Bronchial epithelial cell (primary cell): ENCODE measurements at regions not wholly inside any gene's neighbourhood (a gene's known extent, or its start where the extent isn't known, plus 50 kb on each side); places are given as distances from the start of the nearest gene placed in this dataset.

Experiments used
- DNase-seq: peaks from one replicate; pipeline ENCODE4 v3.0.0-alpha.2; 2010; ENCODE audit warnings: low read depth
- FAIRE-seq: peaks from 2 replicates; lab custom pipeline; 2011; peaks lifted over from hg19 to GRCh38; lab: Jason Lieb, UNC
- H3K27me3 ChIP-seq: 2 replicates; pipeline ENCODE4 v1.5.1; 2011; ENCODE audit warnings: low read length; ENCODE audit not compliant: control insufficient read depth, insufficient read depth
- H3K36me3 ChIP-seq: 2 replicates; pipeline ENCODE4 v1.5.1; 2011; ENCODE audit warnings: low read length; ENCODE audit not compliant: control insufficient read depth, insufficient read depth
- H3K4me3 ChIP-seq: 2 replicates; pipeline ENCODE4 v1.5.1; 2011; ENCODE audit warnings: mild to moderate bottlenecking, low read depth, low read length, control low read depth
- CTCF ChIP-seq: IDR thresholded peaks from 2 replicates; pipeline ENCODE4 v1.5.1; 2011; ENCODE audit warnings: mild to moderate bottlenecking, moderate library complexity, low read length, control low read depth, inconsistent platforms; ENCODE audit not compliant: insufficient read depth, severe bottlenecking

DNA sequence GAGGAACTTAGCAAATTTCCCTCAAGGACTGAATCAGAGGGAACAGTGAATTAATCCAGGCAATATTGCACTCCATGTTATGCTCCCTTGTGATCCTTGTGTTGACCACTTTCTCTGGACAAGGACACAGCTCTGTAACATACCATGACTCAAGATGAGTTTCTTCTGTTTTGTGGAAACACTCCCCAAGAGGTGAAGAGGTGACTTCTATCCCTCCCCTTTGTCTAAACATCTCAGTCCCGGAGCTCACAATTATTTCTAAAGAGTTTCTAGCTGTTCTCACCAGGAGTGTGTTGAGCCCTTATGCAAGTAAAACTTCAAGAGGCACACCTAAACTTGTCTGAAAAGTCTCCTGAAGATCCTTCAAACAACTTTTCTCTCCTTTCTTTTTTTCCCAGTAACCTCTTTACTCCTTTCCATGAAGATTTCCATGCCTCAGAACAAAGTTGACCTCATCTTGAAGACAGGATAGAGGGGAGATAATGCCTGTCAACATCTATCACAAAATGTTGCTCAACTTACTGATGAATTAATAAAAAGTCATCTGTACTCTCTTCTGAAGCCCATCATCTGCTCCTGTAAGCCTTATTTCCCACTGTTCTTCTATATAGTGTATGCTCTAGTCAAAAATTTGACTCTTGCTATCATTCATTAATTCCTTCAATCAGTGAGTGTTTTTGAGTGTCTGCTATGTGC lies 429.1 kb downstream of the SPRY1 start:
- DNase-seq (peak; percentile 25), FAIRE-seq (no peak)
- TF ChIP-seq CTCF = no peak

GRCh38 chr4:123826896-123827295 lies 430.3 kb downstream of the SPRY1 start:
- peak; percentile 50 for DNase-seq

More for the DNA sequence above, 429.1 kb downstream of the SPRY1 start:
- Histone ChIP-seq H3K27me3 (no peaks in the 10 kb centered on the region), H3K4me3 (no peak overlapping the region), H3K36me3 (no peaks in the 10 kb centered on the region)

DNA sequence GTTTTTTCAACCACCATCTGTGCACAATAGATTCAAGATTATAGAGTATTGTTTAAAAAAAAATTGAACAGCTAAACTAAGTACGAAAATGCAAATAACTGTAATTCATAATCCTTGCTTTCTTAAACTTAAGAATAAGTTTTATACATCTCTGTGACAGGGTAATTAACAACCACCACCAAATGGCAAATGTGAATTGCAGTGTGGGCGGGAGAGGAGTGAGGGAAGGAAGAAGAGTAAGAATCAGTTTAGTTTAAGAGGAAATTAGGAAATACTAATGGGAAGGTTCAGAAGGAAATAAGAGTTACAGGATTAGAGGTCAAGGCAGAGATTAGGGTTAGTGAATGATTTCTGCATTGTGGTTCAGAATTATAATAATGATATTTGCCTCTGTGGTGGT lies 430.9 kb downstream of the SPRY1 start:
- FAIRE-seq (no peak), DNase-seq (no peak)
- H3K36me3 ChIP-seq = no peaks in the 10 kb centered on the region
- H3K4me3 ChIP-seq = no peak overlapping the region
- TF ChIP-seq CTCF = no peak
- no peaks in the 10 kb centered on the region for H3K27me3 ChIP-seq

More at GRCh38 chr4:123826896-123827295, 430.3 kb downstream of the SPRY1 start:
- Histone ChIP-seq H3K27me3 (no peaks in the 10 kb centered on the region), H3K36me3 (no peaks in the 10 kb centered on the region), H3K4me3 (no peak overlapping the region)
- FAIRE-seq = no peak
- TF ChIP-seq CTCF = no peak

DNA sequence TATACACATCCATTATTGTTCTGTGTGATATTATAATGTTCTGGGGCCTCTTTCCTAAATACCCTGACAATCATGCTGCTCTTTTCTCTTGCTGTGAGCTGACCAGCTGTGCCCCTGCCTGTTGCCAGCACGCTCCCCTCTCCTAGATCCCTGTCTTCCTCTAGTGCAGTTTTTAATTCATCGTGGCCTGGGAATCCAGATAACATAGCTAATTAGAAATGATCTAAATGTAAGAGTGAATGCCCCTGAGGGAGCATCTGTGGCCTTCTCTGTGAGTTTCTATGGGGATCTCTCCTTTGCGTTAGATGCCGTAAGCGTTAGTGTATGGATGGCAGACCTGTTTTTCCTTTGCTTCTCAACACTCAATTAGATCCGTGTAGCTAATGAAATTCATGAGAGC lies 434.3 kb downstream of the SPRY1 start:
- no peak for FAIRE-seq
- Histone ChIP-seq H3K4me3 (no peak overlapping the region), H3K36me3 (no peaks in the 10 kb centered on the region), H3K27me3 (no peaks in the 10 kb centered on the region)
- DNase-seq = no peak
- no peak for TF ChIP-seq CTCF

GRCh38 chr4:123832173-123833026 lies 435.8 kb downstream of the SPRY1 start:
- TF ChIP-seq CTCF = no peak
- DNase-seq (peak; percentile 94), FAIRE-seq (peak; percentile 81)
- no peaks in the 10 kb centered on the region for H3K36me3 ChIP-seq
- H3K4me3 ChIP-seq = no peak overlapping the region
- H3K27me3 ChIP-seq = no peaks in the 10 kb centered on the region
